Hepatocyte (in vitro differentiated cells): ENCODE measurements at regions not wholly inside any gene's neighbourhood (a gene's known extent, or its start where the extent isn't known, plus 50 kb on each side); places are given as distances from the start of the nearest gene placed in this dataset.

ENCODE experiments used
- CTCF ChIP-seq: fragments of 200-600 bp; sonication (generic); IDR thresholded peaks from 2 replicates; pipeline ENCODE4 v1.5.1; 2016; ENCODE audit warnings: antibody characterized with exemption, mild to moderate bottlenecking; ENCODE audit not compliant: poor library complexity
- EZH2phosphoT487 ChIP-seq: fragments of 200-600 bp; sonication (generic); IDR thresholded peaks from one replicate; pipeline ENCODE4 v1.6.1; 2018; ENCODE audit warnings: antibody characterized with exemption, mild to moderate bottlenecking, low read depth, moderate library complexity; ENCODE audit not compliant: unreplicated experiment, severe bottlenecking

DNA sequence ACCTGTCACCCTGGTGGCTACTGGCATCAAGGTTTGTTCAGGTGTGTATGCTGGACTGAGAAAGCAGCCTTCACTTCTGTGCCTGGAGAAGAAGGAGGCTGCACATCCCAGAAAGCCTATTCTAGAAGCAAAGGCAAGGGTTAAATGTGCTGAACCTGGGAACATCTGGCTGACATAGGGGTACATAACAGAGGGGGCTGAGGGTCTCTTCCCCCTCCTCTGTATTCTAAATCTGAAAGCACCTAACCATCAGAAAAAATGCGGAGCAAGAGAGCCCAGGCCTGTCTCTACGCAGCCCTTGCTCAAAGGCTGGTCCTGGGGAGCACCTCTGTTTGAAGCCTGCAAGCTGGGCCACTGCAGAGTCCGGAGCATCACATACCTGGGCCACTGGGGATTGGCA lies 53.2 kb upstream of the FSTL4 start:
- TF ChIP-seq EZH2phosphoT487 (no peak), CTCF (no peak)
